GM12865 (cell line): ENCODE measurements at regions not wholly inside any gene's neighbourhood (a gene's known extent, or its start where the extent isn't known, plus 50 kb on each side); places are given as distances from the start of the nearest gene placed in this dataset.

Experiments used
- DNase-seq: peaks from one replicate; pipeline ENCODE4 v3.0.0; 2010; ENCODE audit warnings: low read depth
- H3K4me3 ChIP-seq: 2 replicates; pipeline ENCODE4 v1.5.1; 2011; ENCODE audit warnings: mild to moderate bottlenecking, low read depth, low read length, control low read depth
- TF ChIP-seq, protein P1 (sequence below): IDR thresholded peaks from 2 replicates; pipeline ENCODE4 v1.5.1; 2011; ENCODE audit warnings: low read length, control low read depth, low read depth, inconsistent platforms; ENCODE audit not compliant: insufficient read depth; ENCODE audit errors: missing control alignments

DNA sequence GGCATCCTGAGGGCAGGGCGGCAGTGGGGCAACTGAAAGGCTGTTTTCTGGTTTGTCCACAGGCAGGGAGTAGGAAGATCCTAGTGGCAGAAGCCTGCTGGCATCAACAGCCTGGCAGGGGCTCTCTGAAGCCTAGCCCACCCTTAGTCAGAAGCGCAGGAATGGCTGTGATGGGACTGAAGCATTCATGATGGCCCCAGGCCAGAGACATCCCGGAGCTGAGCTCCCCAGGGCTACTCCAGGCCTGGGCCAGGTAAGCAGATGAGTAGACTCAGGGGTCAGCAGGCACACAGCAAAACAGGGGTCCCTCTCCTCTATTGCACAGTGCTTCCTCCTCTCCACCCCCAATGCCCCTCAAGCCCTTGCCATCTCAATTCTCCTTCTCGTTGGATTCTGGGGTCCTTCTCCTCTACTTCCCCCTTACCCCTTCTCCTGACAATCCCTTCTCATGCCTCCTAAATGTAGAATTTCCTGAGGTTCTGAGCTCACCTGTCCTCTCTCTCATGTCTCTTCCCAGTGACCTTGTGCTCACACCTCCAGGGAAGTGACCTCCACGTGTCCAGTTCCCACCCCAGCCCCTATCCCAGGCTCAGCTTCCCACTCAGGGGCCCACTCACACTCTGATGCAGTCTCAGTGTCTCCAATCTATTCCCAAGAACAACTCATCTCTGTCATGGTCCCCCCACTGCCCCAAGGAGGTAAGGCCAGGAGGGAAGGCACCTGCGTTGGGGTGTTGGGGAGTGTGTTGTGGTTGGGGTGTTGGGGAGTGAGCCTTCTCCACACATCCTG, 158.7 kb upstream of the ZNF507 start:
- no peak overlapping the region for H3K4me3 ChIP-seq
- DNase-seq = no peak
- TF ChIP-seq, protein P1, sequence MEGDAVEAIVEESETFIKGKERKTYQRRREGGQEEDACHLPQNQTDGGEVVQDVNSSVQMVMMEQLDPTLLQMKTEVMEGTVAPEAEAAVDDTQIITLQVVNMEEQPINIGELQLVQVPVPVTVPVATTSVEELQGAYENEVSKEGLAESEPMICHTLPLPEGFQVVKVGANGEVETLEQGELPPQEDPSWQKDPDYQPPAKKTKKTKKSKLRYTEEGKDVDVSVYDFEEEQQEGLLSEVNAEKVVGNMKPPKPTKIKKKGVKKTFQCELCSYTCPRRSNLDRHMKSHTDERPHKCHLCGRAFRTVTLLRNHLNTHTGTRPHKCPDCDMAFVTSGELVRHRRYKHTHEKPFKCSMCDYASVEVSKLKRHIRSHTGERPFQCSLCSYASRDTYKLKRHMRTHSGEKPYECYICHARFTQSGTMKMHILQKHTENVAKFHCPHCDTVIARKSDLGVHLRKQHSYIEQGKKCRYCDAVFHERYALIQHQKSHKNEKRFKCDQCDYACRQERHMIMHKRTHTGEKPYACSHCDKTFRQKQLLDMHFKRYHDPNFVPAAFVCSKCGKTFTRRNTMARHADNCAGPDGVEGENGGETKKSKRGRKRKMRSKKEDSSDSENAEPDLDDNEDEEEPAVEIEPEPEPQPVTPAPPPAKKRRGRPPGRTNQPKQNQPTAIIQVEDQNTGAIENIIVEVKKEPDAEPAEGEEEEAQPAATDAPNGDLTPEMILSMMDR = no peak

DNA sequence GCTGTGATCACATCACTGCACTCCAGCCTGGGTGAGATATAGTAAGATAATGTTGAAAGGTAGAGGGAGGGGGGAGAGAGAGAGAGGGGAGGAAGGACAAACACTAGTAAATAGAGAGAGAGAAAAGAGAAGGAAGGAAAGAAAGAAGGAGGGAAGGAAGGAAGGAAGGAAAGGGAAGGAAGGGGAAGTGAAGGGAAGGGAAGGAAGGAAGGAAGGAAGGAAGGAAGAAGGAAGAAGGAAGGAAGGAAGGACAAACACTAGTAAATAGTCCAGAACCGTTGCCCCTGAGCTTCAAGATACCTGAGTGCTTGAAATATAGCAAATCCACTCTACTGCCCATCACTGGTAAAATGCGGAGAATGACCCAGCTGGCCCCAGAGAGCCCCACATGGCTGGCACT, 156.5 kb upstream of the ZNF507 start:
- H3K4me3 ChIP-seq = no peak overlapping the region
- no peak for DNase-seq
- TF ChIP-seq, protein P1 = no peak

DNA sequence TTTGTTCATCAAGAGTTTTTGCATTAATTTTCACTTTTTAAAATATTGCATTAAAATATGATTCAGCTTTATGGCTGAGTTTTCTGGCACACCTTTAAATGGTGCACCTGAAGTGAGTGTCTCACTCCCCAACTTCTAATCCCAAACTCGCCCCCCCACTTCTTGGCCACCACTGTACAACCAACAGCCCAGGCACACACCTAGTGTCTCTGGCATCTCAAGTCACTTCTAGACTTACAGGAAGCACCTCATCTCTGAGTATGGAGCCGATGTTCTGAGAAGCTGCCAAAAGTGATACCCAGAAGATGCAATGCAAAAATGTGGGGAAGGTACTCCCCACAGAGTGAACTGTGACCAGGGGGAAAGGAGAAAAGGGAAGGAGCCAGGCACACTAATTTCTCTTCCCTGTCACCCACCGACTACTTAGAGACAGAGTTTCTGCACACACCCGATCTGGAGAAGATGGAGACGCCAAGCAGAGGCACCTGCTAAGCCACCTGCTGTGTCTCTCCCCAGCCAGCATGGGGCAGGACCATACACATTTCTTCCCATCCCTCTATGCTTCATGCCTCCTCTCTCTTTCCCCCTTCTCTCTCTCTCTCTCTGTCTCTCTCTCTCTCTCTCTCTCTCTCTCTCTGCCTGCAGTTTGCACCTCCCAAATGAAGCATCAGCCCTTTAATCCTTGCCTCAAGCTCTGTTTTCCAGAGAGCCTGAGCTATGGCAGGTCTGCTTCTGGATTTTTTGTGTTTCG, 155.3 kb upstream of the ZNF507 start:
- TF ChIP-seq, protein P1 = no peak
- no peak for DNase-seq
- no peak overlapping the region for H3K4me3 ChIP-seq

DNA sequence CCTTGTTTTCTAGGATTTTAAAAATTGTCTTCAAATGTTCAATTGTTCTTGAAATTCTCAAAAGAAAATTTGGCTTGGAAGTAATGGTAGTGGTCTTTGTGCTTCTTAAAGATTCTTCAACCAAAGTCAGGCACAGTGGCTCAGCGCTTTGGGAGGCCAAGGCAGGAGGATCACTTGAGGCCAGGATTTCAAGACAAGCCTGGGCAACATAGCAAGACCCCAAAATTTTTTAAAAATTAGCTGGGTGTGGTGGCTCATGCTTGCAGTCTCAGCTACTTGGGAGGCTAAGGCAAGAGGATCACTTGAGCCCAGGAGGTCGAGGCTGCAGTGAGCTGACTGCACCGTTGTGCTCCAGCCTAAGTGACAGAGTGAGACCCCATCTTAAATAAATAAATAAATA, 153.5 kb upstream of the ZNF507 start:
- TF ChIP-seq, protein P1 = no peak
- DNase-seq = no peak
- H3K4me3 ChIP-seq = no peak overlapping the region

DNA sequence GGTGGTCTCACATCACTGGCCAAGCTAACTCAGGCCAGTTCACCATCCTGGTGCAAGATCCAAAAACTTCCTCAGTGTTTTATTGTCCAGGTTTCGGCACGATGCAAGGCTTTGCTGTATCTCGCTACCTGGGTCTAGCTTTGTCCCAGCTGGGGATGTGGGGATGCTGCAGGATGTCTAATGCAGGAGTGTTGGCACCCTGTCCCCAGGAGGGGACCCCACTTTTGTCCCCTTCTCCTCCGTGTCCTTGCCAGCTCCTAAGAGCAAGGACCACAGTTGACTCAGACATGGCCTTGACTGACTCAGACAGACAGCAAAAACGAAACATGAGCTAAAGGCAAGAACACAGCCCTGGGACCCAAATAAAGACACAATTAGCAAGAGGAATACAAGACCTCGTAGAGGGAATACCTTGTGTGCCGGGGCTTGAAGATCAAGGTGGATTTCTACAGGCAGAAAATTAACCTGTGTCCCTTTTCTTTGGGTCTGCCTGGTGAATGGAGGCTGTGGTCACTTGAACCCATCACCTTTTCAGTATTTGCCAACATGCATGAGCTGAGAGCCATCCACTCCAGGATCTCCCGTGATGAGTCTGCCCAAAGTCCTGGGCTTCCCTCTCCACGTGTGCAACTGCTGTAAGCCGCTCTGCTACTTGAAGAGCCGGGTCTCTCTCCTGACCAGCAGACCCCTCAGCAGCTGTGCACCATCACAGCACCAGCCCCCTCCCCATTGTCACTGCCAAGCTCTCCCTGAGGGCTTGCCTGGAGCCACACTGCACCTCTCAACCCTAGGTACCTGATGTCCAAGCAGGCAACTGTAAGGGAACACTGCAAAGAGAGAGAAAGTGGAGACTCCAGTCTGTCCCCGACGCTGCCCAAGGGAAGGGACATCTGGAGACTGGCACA, 149.5 kb upstream of the ZNF507 start:
- TF ChIP-seq, protein P1 = no peak
- DNase-seq = no peak
- H3K4me3 ChIP-seq = no peak overlapping the region

DNA sequence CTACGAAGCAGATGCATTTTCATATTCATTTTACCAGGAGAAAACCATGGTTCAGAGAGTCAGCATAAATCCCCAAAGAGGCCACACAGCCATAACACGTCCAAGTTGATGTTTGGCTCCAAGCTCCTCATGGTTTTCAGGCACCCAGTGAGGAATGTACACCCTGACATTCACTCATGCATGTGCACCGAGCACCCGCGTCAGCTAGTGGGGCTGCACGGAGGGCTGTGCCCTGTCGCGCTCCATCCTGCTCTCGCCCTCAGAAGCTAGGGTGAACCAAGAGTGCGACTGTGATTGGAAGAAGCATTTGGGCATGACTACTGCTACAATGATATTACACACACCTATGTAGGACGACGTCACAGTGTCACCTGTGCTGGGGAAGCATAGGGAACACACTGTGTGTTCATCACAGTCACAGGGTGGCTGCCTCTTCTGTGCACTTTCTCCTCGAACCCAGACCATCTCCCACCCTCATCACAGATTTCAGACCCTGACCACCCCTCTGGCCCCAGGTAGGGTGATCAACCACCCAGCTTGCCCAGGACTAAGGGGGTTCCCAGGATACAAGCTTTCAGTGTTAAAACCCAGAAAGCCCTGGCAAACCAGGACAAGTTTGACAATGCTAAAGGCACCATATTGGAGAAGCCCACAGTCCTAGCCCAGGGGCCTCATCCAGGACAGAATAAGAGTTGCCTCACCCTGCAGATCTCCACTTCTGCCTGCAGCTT, 148.6 kb upstream of the ZNF507 start:
- no peak for DNase-seq
- no peak overlapping the region for H3K4me3 ChIP-seq
- TF ChIP-seq, protein P1 = no peak
